Glutamatergic neuron (in vitro differentiated cells): ENCODE measurements at regions not wholly inside any gene's neighbourhood (a gene's known extent, or its start where the extent isn't known, plus 50 kb on each side); places are given as distances from the start of the nearest gene placed in this dataset.

Experiments
- DNase-seq: peaks from one replicate; pipeline ENCODE4 v3.0.0; 2022
- H3K27ac Mint-ChIP-seq: one replicate; pipeline ENCODE4 v1.8.0; 2020; ENCODE audit warnings: mild to moderate bottlenecking, mixed read lengths, inconsistent platforms; ENCODE audit not compliant: unreplicated experiment
- H3K27me3 Mint-ChIP-seq: one replicate; pipeline ENCODE4 v1.8.0; 2020; ENCODE audit warnings: mild to moderate bottlenecking, moderate library complexity, mixed read lengths, inconsistent platforms; ENCODE audit not compliant: unreplicated experiment
- H3K36me3 Mint-ChIP-seq: one replicate; pipeline ENCODE4 v1.8.0; 2020; ENCODE audit warnings: mild to moderate bottlenecking, mixed read lengths, inconsistent platforms; ENCODE audit not compliant: unreplicated experiment
- H3K4me1 Mint-ChIP-seq: one replicate; pipeline ENCODE4 v1.8.0; 2020; ENCODE audit warnings: mild to moderate bottlenecking, low read depth, mixed read lengths, inconsistent platforms; ENCODE audit not compliant: unreplicated experiment
- H3K4me3 Mint-ChIP-seq: one replicate; pipeline ENCODE4 v1.8.0; 2020; ENCODE audit warnings: mild to moderate bottlenecking, mixed read lengths, inconsistent platforms; ENCODE audit not compliant: unreplicated experiment
- H3K9me3 Mint-ChIP-seq: one replicate; pipeline ENCODE4 v1.8.0; 2020; ENCODE audit warnings: mild to moderate bottlenecking, moderate library complexity, mixed read lengths, inconsistent platforms; ENCODE audit not compliant: unreplicated experiment
- TF ChIP-seq, protein P1 (sequence below): fragments of 200-600 bp; sonication (generic); IDR thresholded peaks from one replicate; pipeline ENCODE4 v1.5.0; 2021; ENCODE audit not compliant: partially characterized antibody, unreplicated experiment

DNA sequence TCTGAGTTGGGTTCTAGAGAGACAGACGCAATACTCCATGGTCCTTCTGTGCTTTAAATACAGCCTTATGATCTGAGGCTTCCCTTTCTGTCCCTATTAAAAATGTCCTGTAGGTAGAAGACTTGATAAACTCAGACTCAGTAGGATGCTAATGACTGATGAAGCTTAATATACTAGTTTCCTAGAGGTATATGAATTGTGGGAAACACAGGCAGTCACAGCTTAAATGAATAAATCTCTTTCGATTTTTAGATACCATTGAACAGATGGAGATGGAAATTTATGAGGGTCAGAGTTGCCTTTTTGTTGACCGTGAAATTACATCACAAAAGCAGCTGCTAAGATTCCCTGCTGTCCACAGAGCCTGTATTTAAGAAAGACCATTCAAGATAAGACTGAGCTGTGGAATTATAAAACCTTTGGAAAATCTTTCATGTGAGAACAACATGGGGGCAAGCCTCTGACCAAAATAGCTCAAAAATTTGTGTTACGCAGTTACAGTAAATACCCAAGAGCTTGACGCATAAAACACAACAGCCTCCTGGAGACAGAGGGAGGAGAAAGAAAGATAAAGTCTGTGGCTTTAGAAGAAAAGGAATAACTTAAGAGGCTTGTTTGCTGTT is 172.3 kb downstream of the AASDHPPT start:
- H3K27ac Mint-ChIP-seq: peak overlapping the region; percentile 54
- H3K4me1 Mint-ChIP-seq: peaks cover 6% of the 10 kb centered on the region
- TF ChIP-seq, protein P1, sequence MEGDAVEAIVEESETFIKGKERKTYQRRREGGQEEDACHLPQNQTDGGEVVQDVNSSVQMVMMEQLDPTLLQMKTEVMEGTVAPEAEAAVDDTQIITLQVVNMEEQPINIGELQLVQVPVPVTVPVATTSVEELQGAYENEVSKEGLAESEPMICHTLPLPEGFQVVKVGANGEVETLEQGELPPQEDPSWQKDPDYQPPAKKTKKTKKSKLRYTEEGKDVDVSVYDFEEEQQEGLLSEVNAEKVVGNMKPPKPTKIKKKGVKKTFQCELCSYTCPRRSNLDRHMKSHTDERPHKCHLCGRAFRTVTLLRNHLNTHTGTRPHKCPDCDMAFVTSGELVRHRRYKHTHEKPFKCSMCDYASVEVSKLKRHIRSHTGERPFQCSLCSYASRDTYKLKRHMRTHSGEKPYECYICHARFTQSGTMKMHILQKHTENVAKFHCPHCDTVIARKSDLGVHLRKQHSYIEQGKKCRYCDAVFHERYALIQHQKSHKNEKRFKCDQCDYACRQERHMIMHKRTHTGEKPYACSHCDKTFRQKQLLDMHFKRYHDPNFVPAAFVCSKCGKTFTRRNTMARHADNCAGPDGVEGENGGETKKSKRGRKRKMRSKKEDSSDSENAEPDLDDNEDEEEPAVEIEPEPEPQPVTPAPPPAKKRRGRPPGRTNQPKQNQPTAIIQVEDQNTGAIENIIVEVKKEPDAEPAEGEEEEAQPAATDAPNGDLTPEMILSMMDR: no peak
- no peaks in the 10 kb centered on the region for H3K27me3 Mint-ChIP-seq
- no peak for DNase-seq
- peaks cover 20% of the 10 kb centered on the region for H3K36me3 Mint-ChIP-seq
- no peak overlapping the region for H3K4me3 Mint-ChIP-seq
- peaks cover 4% of the 10 kb centered on the region for H3K9me3 Mint-ChIP-seq

DNA sequence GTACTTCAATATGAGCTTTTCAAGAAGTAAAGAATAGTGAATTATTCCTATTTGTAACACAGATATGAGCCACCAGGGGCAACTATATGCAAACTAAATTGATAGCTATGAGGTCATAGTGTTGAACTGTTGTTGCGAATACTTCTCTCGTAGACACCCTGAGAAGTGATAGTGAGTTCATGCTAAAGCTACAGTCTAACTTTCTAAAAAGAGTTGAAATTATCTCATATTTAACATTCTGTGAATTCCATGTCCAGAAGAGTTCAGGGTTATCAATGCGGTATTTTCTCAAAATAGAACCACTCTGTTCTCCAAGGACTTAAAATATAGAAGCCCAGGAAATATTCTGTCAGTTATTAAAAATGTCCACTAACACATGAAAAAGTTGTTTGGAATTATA is 185.4 kb downstream of the AASDHPPT start:
- Mint-ChIP-seq H3K4me3 (no peak overlapping the region), H3K36me3 (peaks cover 7% of the 10 kb centered on the region), H3K27ac (no peak overlapping the region), H3K27me3 (no peaks in the 10 kb centered on the region), H3K4me1 (no peaks in the 10 kb centered on the region), H3K9me3 (peaks cover 2% of the 10 kb centered on the region)
- TF ChIP-seq, protein P1: no peak
- no peak for DNase-seq

DNA sequence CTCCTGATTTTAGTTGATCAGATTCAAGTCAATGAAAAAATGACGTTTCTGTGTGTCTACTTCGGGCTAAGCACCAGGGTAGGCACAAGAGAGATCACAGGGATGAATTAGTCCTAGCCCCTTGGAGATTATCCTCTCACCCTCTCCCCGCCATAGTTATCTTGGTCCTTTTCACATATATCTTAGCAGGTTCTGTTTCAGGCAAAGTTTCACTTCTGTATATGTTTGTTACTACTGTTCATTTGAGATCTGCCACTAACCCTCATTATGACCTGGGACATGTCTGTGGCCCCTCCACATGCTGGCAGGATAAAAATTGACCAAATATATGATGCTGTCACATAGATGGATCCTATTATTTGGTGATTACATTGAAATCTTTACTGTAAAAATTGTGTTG is 186.1 kb downstream of the AASDHPPT start:
- DNase-seq: no peak
- Mint-ChIP-seq H3K27me3 (no peaks in the 10 kb centered on the region), H3K4me3 (no peak overlapping the region), H3K9me3 (peaks cover 5% of the 10 kb centered on the region), H3K36me3 (peaks cover 11% of the 10 kb centered on the region), H3K27ac (no peak overlapping the region), H3K4me1 (no peaks in the 10 kb centered on the region)
- TF ChIP-seq, protein P1: no peak

DNA sequence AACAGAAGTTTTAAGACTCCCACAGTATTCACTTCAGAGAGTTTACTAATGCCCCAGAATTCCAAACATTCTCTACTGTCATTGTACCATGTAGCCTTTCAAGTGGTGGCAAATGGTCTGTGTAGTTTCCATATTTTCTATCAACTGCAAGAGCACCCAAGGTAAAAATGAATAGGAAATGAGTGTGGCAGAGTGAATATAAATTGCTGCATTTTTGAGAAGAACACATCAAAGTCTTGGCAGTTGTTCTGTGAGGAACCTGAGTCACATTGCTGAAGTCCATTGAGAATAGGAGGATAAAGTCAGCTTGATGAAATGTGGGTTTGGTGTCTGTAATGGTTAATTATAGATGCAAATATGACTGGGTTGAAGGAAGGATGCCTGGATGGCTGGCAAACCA is 193.6 kb downstream of the AASDHPPT start:
- H3K4me1 Mint-ChIP-seq: no peaks in the 10 kb centered on the region
- H3K36me3 Mint-ChIP-seq: peaks cover 15% of the 10 kb centered on the region
- no peak for DNase-seq
- TF ChIP-seq, protein P1: no peak
- no peak overlapping the region for H3K27ac Mint-ChIP-seq
- no peaks in the 10 kb centered on the region for H3K27me3 Mint-ChIP-seq
- H3K4me3 Mint-ChIP-seq: no peak overlapping the region
- H3K9me3 Mint-ChIP-seq: peaks cover 5% of the 10 kb centered on the region

DNA sequence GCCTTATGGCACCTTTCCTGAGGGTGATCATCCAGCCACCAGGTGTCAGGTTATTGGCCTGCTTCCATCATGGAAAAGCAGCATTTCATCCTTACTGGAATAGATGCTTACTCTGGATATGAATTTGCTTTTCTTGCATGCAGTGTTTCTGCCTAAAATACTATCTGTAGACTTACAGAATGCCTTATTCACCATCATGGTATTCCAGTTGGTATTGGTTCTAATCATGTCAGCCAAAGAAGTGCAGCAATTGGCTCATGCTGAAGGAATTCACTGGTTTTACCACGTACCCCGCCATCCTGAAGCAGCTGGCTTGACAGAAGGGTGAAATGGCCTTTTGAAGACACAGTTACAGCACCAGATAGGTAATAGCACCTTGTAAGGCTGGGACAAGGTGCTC is 194.2 kb downstream of the AASDHPPT start:
- peaks cover 3% of the 10 kb centered on the region for H3K9me3 Mint-ChIP-seq
- TF ChIP-seq, protein P1: no peak

More for the DNA sequence above, 194.2 kb downstream of the AASDHPPT start:
- Mint-ChIP-seq H3K4me3 (no peak overlapping the region), H3K36me3 (peaks cover 11% of the 10 kb centered on the region), H3K27ac (no peak overlapping the region), H3K27me3 (no peaks in the 10 kb centered on the region), H3K4me1 (peaks cover under 1% of the 10 kb centered on the region)
- no peak for DNase-seq
